Cardiac fibroblast (primary cell): ENCODE measurements at regions not wholly inside any gene's neighbourhood (a gene's known extent, or its start where the extent isn't known, plus 50 kb on each side); places are given as distances from the start of the nearest gene placed in this dataset.
A peak's percentile ranks its signal among the peaks of the same experiment; 100 is the strongest.
"Not testable (repeated sequence)": the region's sequence is repeated elsewhere in the genome, so short reads cannot be mapped to it uniquely, and the experiment has no call there.

ENCODE experiments used
- DNase-seq, 2 donors: peaks; one replicate each; pipeline versions ENCODE4 v3.0.0 to v3.0.0-alpha.2; 2010; ENCODE audit warnings: low read depth in 2 of 2
- H3K4me3 ChIP-seq, 2 donors: replicated peaks in 1 of 2; 1 replicate in 1 of 2; 2 replicates in 1 of 2; pipeline ENCODE4 v1.5.1; 2011; ENCODE audit warnings: low read depth in 2 of 2, low read length in 2 of 2, mild to moderate bottlenecking in 2 of 2, moderate library complexity in 1 of 2
- TF ChIP-seq, protein P1 (sequence below): IDR thresholded peaks from one replicate; pipeline ENCODE4 v1.5.1; 2011; ENCODE audit warnings: low read depth, mild to moderate bottlenecking, low read length, inconsistent platforms

DNA sequence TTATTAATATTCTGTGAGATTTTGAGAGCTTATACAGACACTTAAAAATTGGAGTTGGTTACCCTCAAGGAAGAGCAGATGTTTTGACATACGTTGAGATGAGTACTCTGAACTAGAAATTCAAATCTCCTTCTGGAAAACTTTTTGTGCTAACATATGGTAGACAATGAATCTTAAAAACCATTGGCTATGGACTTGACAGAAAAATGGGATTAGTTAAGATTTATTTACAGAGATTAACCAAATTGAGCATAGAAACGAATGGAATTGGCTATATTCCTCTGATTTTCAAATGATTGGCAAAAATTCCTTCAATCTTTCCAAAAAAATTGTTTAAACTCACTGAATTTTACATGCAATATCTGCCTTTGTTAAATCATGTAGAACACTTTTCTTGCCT, 1392.9 kb downstream of the BRINP3 start:
- DNase-seq = no peak
- TF ChIP-seq, protein P1, sequence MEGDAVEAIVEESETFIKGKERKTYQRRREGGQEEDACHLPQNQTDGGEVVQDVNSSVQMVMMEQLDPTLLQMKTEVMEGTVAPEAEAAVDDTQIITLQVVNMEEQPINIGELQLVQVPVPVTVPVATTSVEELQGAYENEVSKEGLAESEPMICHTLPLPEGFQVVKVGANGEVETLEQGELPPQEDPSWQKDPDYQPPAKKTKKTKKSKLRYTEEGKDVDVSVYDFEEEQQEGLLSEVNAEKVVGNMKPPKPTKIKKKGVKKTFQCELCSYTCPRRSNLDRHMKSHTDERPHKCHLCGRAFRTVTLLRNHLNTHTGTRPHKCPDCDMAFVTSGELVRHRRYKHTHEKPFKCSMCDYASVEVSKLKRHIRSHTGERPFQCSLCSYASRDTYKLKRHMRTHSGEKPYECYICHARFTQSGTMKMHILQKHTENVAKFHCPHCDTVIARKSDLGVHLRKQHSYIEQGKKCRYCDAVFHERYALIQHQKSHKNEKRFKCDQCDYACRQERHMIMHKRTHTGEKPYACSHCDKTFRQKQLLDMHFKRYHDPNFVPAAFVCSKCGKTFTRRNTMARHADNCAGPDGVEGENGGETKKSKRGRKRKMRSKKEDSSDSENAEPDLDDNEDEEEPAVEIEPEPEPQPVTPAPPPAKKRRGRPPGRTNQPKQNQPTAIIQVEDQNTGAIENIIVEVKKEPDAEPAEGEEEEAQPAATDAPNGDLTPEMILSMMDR = no peak
- H3K4me3 ChIP-seq = no peak overlapping the region

DNA sequence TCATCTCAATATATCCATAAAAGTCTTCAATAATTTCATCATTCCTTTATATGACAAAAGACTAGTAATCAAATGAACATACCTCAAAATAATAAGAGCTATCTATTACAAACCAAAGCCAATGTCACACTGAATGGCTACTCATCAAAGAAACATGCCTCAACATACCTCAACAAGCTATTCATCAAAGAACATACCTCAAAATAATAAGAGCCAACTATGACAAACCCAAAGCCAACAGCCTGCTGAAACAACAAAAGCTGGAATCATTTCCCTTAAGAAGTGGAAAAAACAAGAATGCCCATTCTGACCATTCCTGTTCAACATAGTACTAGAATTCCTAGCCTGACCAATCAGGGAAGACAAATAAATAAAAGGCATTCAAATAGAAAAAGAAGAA, 1373.7 kb downstream of the BRINP3 start:
- peak in 1 of 2 donors; percentile 0 for DNase-seq
- TF ChIP-seq, protein P1 = no peak
- H3K4me3 ChIP-seq = no peak overlapping the region

DNA sequence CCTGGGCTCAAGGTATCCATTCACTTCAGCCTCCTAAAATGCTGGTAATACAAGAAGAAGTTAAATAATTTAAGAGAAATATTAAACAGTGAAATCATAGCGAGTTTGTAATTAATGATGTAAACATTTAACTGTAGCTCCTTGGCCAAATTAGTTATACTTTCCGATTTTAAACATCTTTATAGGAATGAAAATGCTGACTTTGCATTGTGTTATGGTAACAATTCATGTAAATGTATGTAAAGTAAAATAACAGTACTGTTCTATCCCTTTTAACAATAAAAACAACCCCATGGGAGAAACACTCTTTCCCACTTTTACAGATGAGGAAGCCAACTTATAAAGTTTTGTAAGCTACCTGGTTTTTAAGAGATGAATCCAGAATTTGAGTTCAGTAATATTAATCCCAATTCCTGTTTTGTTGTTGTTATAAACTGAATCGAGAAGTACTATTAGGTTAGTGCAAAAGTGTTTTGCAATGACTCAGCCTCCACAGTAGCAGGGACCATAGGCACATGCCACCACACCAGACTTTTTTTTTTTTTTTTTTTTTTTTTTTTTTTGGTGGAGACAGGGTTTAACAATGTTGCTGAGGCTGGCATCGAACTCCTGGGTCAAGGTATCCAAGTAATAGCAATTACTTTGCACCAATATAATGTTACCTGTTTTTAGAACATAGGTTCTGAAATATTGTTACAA, 1360.4 kb downstream of the BRINP3 start:
- no peak overlapping the region for H3K4me3 ChIP-seq
- TF ChIP-seq, protein P1 = no peak
- DNase-seq = no peak

DNA sequence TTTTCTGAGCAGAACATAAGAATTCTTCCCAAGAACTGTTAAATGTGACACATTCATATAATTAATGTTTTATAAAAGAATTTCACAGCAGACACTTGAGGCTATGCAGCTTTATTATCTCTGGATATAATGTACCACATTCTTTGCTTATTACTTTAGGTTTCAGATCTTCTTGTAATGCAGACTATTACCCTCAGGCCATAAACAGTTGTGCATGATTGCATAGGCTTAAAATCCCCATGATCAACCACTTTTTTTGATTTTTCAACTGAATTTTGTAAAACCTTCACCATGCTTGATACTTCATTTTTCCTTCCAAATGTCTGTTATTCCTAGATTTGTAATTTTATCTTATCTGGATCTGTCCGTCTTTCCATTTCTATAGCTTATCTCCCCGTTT, 1355.7 kb downstream of the BRINP3 start:
- no peak for DNase-seq
- no peak overlapping the region for H3K4me3 ChIP-seq
- TF ChIP-seq, protein P1 = no peak

DNA sequence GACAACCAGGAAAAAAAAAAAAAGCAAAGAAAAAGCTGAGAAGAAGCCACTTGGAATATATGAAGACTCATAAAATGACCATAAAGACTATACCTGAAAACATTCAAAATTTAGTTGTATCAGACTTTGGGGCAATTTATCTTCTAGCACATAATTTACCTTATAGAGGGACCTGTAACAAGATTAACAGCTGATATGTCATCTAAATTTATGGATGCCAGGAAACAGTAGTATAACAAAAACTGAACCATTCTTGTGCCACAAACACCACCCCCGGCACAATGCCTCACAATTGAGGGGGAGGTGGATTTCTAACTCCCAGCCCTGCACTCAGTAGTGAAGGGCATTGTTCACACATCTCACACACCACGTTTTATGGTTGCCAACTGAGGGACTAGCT, 1352.0 kb downstream of the BRINP3 start:
- H3K4me3 ChIP-seq = no peak overlapping the region
- TF ChIP-seq, protein P1 = no peak
- no peak for DNase-seq

DNA sequence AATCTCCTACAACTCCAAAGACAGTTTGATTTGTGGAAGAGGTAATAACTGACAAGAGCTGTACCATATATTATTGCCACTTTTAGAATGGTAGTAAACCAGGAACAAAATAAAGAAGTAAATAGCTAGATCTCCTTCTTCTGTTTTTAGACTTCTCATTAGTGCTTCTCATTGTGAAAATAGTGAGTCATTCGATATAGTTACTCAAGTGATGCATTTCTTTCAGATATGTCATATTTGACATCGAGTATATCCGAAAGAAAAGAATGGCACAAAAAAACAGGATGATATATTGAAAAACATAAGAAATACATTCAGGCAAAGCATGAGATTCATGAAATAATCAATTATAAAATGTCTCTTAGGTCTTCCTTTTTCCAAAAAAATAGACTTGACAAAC, 1346.1 kb downstream of the BRINP3 start:
- no peak for DNase-seq
- no peak overlapping the region for H3K4me3 ChIP-seq
- TF ChIP-seq, protein P1 = no peak

DNA sequence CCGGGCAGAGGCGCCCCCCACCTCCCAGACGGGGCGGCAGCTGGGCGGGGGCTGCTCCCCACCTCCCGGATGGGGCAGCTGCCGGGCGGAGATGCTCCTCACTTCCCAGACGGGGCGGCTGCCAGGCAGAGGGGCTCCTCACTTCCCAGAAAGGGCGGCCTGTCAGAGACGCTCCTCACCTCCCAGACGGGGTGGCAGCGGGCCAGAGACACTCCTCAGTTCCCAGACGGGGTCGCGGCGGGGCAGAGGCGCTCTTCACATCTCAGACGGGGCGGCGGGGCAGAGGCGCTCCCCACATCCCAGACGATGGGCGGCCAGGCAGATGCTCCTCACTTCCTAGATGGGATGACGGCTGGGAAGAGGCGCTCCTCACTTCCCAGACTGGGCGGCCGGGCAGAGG, 1337.9 kb downstream of the BRINP3 start:
- DNase-seq, H3K4me3 ChIP-seq: not testable (repeated sequence)
